ENCODE measurements at regions not wholly inside any gene's neighbourhood (a gene's known extent, or its start where the extent isn't known, plus 50 kb on each side); places are given as distances from the start of the nearest gene placed in this dataset.

- intact Hi-C loops (cut with DNase I, micrococcal nuclease) = no loop called here
- Histone ChIP-seq H3K4me3 (no peak overlapping the region), H3K4me1 (ENCODE audit: low read depth) (no peaks in the 10 kb centered on the region), H3K9me3 (no peaks in the 10 kb centered on the region), H3K36me3 (ENCODE audit: low read depth) (no peaks in the 10 kb centered on the region)
- TF ChIP-seq, protein P1, sequence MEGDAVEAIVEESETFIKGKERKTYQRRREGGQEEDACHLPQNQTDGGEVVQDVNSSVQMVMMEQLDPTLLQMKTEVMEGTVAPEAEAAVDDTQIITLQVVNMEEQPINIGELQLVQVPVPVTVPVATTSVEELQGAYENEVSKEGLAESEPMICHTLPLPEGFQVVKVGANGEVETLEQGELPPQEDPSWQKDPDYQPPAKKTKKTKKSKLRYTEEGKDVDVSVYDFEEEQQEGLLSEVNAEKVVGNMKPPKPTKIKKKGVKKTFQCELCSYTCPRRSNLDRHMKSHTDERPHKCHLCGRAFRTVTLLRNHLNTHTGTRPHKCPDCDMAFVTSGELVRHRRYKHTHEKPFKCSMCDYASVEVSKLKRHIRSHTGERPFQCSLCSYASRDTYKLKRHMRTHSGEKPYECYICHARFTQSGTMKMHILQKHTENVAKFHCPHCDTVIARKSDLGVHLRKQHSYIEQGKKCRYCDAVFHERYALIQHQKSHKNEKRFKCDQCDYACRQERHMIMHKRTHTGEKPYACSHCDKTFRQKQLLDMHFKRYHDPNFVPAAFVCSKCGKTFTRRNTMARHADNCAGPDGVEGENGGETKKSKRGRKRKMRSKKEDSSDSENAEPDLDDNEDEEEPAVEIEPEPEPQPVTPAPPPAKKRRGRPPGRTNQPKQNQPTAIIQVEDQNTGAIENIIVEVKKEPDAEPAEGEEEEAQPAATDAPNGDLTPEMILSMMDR (IDR thresholded peaks at IDR 0.05) = no peak
- ATAC-seq (no peak), DNase-seq (no peak)
Observed at GRCh38 chr11:115699326-115699725, 195.1 kb upstream of the CADM1 start.

GRCh38 chr11:115698243-115698642 lies 194.0 kb upstream of the CADM1 start:
- Histone ChIP-seq H3K4me3 (no peak overlapping the region), H3K4me1 (ENCODE audit: low read depth) (no peaks in the 10 kb centered on the region), H3K36me3 (ENCODE audit: low read depth) (no peaks in the 10 kb centered on the region), H3K9me3 (no peaks in the 10 kb centered on the region)
- DNase-seq (no peak), ATAC-seq (no peak)
- intact Hi-C loops (cut with DNase I, micrococcal nuclease) = no loop called here
- TF ChIP-seq, protein P1 (IDR thresholded peaks at IDR 0.05) = no peak

GRCh38 chr11:115696563-115696962 lies 192.3 kb upstream of the CADM1 start:
- DNase-seq = no peak
- intact Hi-C loops (cut with DNase I, micrococcal nuclease) = no loop called here
- TF ChIP-seq, protein P1 (IDR thresholded peaks at IDR 0.05) = no peak
- no peak for ATAC-seq
- Histone ChIP-seq H3K4me3 (no peak overlapping the region), H3K4me1 (ENCODE audit: low read depth) (no peaks in the 10 kb centered on the region), H3K9me3 (no peaks in the 10 kb centered on the region), H3K36me3 (ENCODE audit: low read depth) (no peaks in the 10 kb centered on the region)

GRCh38 chr11:115695677-115696364 lies 191.6 kb upstream of the CADM1 start:
- H3K36me3 ChIP-seq (ENCODE audit: low read depth) = no peaks in the 10 kb centered on the region
- no peak for ATAC-seq
- intact Hi-C loops (cut with DNase I, micrococcal nuclease) = no loop called here

DNA sequence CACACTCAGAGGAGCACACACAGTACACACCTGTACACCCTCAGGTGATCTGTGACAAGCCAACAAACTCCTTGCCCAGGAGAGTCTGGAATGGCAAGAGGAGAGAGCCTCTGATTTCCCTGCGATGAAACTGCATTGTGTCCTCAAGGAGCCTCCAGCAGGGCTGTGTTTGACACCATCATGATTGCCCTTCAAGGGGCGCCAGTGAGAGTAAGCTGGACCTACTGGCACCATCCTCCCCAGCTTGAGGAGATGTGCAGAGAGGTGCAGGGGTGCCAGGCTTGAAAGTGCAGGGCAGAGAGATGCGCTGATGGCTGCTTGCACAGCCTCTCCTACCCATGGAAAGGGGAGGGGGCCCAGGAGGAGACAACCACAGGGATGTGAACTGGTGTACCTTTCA lies 188.8 kb upstream of the CADM1 start:
- DNase-seq = no peak
- ATAC-seq = no peak

More at GRCh38 chr11:115695677-115696364, 191.6 kb upstream of the CADM1 start:
- H3K4me3 ChIP-seq = no peak overlapping the region
- TF ChIP-seq, protein P1 (IDR thresholded peaks at IDR 0.05) = no peak
- H3K4me1 ChIP-seq (ENCODE audit: low read depth) = no peaks in the 10 kb centered on the region
- DNase-seq = no peak
- H3K9me3 ChIP-seq = no peaks in the 10 kb centered on the region

More for the DNA sequence above, 188.8 kb upstream of the CADM1 start:
- Histone ChIP-seq H3K4me1 (ENCODE audit: low read depth) (no peaks in the 10 kb centered on the region), H3K36me3 (ENCODE audit: low read depth) (no peaks in the 10 kb centered on the region), H3K9me3 (no peaks in the 10 kb centered on the region), H3K4me3 (no peak overlapping the region)
- intact Hi-C loops (cut with DNase I, micrococcal nuclease) = no loop called here
- TF ChIP-seq, protein P1 (IDR thresholded peaks at IDR 0.05) = no peak
